Progenitor cell of endocrine pancreas (in vitro differentiated cells): ENCODE measurements at regions not wholly inside any gene's neighbourhood (a gene's known extent, or its start where the extent isn't known, plus 50 kb on each side); places are given as distances from the start of the nearest gene placed in this dataset.

ENCODE experiments used
- DNase-seq: peaks from one replicate; pipeline ENCODE4 v3.0.0; 2021; ENCODE audit warnings: low spot score; ENCODE audit not compliant: unreplicated experiment
- H3K27ac Mint-ChIP-seq: 2 replicates; pipeline ENCODE4 v1.8.0; 2021; ENCODE audit warnings: mild to moderate bottlenecking, moderate library complexity, mixed read lengths
- H3K27me3 Mint-ChIP-seq: 2 replicates; pipeline ENCODE4 v1.8.0; 2021; ENCODE audit warnings: mixed read lengths
- H3K36me3 Mint-ChIP-seq: 2 replicates; pipeline ENCODE4 v1.8.0; 2022; ENCODE audit warnings: mixed read lengths; ENCODE audit not compliant: insufficient read depth
- H3K4me1 Mint-ChIP-seq: 2 replicates; pipeline ENCODE4 v1.8.0; 2021; ENCODE audit warnings: low read depth, mixed read lengths
- H3K4me3 Mint-ChIP-seq: 2 replicates; pipeline ENCODE4 v1.8.0; 2021; ENCODE audit warnings: low read depth, mild to moderate bottlenecking, moderate library complexity, mixed read lengths
- H3K9me3 Mint-ChIP-seq: 2 replicates; pipeline ENCODE4 v1.8.0; 2021; ENCODE audit warnings: low read depth, mixed read lengths
- CTCF ChIP-seq: fragments of 200-600 bp; sonication (generic); IDR thresholded peaks from one replicate; pipeline ENCODE4 v1.5.0; 2021; ENCODE audit warnings: antibody characterized with exemption, mild to moderate bottlenecking; ENCODE audit not compliant: unreplicated experiment

DNA sequence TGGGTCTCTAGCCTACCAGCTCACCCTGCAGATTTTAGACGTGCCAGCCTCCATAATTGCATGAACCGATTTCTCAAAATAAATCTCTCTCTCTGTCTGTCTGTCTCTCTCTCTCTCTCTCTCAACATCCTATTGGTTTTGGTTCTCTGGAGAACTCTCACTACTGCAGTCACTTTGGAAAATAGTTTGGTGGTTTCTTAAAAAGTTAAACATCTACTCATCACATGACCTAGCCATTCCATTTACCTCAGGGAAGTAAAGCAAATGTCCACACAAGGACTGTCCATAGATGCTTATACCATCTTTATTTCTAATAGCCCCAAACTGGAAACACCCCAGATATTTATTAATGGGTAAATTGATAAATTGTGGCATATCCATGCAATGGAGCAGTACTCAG lies 119.5 kb downstream of the SNX19 start:
- H3K4me1 Mint-ChIP-seq: peaks cover 14% of the 10 kb centered on the region
- no peaks in the 10 kb centered on the region for H3K36me3 Mint-ChIP-seq
- H3K4me3 Mint-ChIP-seq: no peak overlapping the region
- no peak overlapping the region for H3K27ac Mint-ChIP-seq
- DNase-seq: no peak
- no peak for TF ChIP-seq CTCF
- peaks cover 11% of the 10 kb centered on the region for H3K9me3 Mint-ChIP-seq
- no peaks in the 10 kb centered on the region for H3K27me3 Mint-ChIP-seq

GRCh38 chr11:130798280-130798679 lies 118.0 kb downstream of the SNX19 start:
- no peaks in the 10 kb centered on the region for H3K36me3 Mint-ChIP-seq
- peaks cover 11% of the 10 kb centered on the region for H3K9me3 Mint-ChIP-seq
- DNase-seq: no peak
- no peak for TF ChIP-seq CTCF
- H3K27me3 Mint-ChIP-seq: no peaks in the 10 kb centered on the region
- no peak overlapping the region for H3K27ac Mint-ChIP-seq
- H3K4me1 Mint-ChIP-seq: peaks cover 9% of the 10 kb centered on the region
- no peak overlapping the region for H3K4me3 Mint-ChIP-seq

DNA sequence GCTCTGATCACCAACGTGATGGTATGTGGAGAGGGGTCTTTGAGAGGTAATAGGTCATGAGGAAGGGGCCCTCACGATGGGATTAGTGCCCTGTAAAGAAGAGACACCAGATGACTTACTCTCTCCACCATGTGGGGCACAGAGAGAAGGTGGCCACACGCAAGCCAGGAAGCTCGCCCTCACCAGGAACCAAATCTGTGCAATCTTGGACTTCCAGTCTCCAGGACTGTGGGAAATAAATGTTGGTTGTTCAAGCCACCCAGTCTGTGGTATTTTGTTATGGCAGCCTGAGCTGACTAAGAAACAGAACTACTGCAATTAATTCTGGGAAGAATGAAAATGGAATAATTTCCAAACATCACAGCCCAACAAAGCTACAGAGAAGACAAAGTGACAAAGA lies 117.5 kb downstream of the SNX19 start:
- Mint-ChIP-seq H3K4me1 (peaks cover 9% of the 10 kb centered on the region), H3K9me3 (peaks cover 11% of the 10 kb centered on the region), H3K4me3 (no peak overlapping the region), H3K27me3 (no peaks in the 10 kb centered on the region), H3K36me3 (no peaks in the 10 kb centered on the region), H3K27ac (no peak overlapping the region)
- no peak for TF ChIP-seq CTCF
- DNase-seq: no peak

DNA sequence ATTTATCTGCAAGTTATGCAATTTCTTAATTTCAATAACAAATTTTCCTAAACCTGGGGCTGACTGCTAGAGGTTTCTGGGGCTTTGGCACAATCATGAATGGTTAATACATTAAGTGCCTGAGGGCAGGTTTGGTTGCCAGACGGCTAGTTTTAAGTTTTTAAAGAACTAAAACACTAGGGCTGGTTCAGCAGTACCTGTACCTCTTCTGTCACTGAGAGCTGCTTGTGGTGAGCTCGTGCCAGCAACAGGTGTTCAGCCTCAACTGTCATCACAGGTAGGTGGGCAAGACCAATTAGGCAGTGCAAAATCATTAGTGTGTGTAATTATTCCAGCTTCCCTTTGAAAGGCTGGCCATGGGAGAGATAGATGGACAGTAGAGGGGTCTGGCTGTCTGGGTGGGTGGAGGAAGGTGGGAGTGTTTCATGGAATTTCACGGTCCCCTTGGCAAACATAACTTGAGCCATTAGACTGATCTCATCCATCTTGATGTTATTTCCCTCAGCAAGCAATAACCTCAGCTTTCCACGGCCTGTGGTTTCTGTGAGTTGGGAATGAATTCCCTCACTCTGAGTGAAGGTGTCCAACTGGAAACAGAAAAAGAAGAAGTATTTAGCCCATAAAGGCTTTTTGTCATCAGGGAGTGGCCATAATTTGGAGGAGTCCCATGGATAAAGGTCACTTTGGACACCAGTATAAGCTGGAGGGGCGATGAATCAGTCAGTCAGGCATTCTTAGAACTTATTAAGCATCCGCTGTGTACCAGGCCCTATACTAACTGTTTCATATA lies 114.8 kb downstream of the SNX19 start:
- Mint-ChIP-seq H3K27ac (no peak overlapping the region), H3K36me3 (no peaks in the 10 kb centered on the region), H3K4me3 (no peak overlapping the region), H3K4me1 (peaks cover 21% of the 10 kb centered on the region), H3K27me3 (no peaks in the 10 kb centered on the region), H3K9me3 (peaks cover 11% of the 10 kb centered on the region)
- no peak for TF ChIP-seq CTCF
- no peak for DNase-seq

DNA sequence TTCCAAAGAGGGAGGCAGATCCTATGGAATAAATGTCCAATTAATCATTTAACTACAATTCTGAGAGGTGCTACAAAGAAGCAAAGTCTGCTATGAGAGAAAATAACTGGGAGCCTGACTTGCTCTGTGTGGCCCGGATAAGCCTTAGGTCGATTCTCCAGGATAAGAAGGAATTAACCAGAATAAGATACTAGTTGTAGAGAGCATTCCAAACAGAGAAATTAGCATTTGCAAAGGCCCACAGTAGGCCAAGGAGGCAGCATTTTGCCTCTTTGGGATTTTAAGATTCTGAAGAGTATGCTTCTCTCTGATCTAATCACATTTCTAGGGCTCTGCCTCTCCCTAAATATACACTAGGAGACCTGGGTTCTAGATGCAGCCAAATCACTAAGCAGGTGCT lies 113.7 kb downstream of the SNX19 start:
- DNase-seq: no peak
- TF ChIP-seq CTCF: no peak
- H3K27me3 Mint-ChIP-seq: no peaks in the 10 kb centered on the region
- H3K9me3 Mint-ChIP-seq: peaks cover 7% of the 10 kb centered on the region
- H3K4me1 Mint-ChIP-seq: peaks cover 24% of the 10 kb centered on the region
- no peak overlapping the region for H3K27ac Mint-ChIP-seq
- no peak overlapping the region for H3K4me3 Mint-ChIP-seq
- H3K36me3 Mint-ChIP-seq: no peaks in the 10 kb centered on the region
